ENCODE measurements at regions not wholly inside any gene's neighbourhood (a gene's known extent, or its start where the extent isn't known, plus 50 kb on each side); places are given as distances from the start of the nearest gene placed in this dataset.
A peak's percentile ranks its signal among the peaks of the same experiment; 100 is the strongest.

DNA sequence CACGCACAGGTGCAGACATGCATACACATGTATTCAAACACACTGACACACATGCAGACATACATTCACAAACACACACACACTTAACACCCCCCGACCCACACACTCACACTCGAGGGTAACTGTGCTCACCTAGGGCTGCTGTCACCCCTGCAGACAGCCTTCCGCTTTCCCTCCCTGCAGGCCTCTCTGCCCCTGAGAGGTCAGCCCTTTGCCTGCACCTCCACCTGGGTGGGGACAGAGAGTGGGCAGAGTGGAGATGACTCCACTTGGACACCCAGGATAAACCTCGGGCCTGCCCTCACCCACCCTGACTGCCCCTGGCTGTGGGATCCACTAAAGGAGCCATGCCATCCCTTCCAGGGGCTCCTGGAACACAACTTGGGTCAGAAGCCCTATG, 264.3 kb downstream of the PTPRU start:
- DNase-seq = no peak

DNA sequence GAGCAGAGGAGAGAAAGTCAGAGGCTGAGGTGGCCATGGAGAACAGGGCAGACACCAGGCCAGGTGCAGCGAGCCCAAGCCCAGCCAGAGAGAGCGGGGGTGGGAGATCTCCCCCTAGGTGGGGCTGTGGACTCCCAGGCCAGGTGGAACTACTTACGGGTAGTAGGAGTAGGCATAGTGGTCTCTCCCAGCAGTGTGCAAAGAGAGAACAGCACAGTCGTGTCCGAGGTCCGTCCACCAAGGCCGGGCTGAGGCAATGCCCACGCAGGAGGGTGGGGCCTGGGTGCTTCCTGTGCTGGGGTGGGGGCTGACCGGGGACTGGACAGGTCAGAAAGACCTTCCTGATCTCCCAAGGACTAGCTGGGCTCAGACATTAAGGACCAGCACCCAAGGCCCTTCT, 263.7 kb downstream of the PTPRU start:
- no peak for DNase-seq

DNA sequence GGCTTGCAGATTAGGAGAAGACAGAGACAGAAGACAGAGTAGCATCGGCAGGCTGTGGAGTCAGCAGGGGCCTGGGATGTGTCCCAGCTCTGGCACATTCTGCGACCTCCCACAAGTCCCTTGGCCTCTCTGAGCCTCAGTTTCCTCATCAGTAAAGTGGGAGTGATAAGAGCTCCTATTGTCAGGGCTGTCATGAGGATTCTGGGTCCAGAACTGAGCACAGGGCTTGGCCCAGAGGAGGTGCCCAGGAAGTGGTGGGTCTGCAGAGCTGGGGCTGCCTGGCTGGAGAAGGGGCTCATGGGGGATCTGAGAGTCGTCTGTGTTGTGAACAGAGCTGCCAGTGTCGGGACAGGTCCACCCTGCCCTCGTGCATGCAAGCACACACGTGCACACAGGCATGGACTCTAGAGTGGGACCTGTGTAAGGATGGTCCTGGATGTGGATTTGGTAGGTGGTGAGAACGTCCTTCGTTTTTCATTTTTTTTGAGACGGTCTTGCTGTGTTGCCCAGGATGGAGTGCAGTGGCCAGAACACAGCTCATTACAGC, 262.9 kb downstream of the PTPRU start:
- no peak for DNase-seq

DNA sequence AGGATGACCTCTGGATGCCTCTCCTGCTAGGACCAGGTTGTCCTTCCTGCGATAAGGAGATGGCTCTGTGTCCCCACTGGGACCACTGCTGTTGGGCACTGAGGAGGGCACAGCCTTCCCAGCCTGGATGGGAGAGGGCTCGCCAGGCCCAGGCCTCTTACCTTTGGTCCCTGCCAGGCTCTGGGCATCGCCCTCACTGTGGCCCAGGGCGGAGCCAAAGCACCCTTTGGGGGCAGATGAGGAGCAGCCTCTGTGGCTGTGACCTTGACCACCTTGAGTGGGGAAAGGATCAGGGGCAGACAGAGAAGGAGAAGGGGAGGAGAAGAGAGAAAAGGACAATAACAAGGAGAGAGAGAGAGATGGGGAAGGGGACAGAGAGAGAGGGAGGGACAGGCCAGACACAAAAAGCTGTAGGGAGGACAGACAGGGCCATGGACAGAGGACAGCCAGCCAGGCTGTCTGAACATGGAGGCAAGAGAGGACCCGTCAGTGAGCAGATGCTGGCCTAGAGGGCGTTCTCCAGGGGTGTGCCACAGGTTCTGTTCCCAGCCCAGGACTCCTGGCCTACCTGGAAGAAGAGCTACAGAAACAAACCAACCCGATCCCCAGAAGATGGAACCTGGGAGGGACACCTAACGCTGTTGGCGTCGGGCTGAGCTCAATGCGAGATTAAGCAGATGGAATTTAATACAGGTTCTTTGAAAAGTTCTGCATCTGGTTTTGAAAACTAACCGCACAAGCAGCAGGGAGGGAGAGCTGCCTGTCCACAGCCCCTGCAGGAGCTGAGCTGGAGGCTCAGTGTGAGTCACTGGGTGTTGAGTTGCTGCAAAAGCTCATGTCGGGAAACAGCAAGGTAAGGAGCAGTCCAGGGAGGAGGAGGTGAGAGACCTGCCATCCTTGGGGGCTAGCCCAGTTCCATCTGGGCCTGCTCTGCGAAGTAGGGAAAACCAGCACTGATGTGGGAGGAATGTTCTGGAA, 262.1 kb downstream of the PTPRU start:
- no peak for DNase-seq

DNA sequence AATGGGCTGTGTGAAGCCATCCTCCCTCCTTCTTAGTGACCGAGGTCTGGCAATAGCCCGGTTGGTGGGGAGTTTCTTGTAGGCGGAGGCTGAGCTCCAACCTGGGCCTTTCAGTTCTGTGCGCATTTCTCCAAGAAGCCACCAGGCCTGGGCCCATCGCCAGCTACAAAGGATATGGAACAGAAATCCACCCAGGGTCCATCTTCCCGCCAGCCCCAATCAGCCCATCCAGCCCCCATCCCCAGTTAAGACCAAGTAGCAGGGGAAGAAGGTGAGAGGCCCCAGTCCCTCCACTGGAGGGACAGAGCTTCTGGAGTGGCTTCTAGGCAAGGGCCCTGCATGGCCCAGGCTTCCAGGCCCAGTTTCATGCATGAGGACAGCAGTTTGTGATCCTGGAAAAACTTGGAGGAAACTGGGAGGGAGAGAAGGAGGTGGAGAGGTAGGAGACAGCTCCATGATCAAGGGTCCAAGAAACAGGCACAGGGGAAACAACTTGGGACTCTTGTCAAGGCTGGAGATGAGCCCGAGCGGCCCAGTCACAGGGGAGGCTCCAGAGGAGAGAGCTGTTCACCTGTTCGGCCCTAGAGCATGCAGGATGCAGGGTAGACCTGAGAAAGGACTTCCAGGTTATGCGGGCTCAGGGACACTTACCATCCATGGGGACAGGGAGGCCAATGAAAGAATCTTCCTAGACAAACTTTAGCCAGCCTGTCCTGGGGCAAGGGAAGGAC, 261.2 kb downstream of the PTPRU start:
- no peak for DNase-seq

DNA sequence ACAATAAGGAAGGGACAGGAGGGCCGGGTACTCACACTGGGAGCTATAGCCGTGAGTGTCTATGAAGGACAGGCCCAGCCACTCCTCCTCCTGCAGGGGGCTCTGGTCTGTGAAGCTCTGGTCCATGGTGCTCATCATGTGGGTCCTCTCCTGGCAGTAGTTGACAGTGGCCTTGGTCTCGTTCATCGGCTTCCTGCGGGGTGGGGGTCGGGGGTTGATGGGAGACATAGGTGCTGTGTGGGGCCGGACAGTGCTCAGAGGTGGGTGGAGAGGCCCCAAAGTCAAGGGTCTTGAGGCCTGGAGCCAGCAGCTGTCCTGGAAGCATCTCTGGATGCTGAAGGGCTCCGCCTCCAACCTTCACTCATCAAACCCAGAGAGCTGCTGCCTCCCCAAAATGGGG, 260.4 kb downstream of the PTPRU start:
- no peak for DNase-seq

DNA sequence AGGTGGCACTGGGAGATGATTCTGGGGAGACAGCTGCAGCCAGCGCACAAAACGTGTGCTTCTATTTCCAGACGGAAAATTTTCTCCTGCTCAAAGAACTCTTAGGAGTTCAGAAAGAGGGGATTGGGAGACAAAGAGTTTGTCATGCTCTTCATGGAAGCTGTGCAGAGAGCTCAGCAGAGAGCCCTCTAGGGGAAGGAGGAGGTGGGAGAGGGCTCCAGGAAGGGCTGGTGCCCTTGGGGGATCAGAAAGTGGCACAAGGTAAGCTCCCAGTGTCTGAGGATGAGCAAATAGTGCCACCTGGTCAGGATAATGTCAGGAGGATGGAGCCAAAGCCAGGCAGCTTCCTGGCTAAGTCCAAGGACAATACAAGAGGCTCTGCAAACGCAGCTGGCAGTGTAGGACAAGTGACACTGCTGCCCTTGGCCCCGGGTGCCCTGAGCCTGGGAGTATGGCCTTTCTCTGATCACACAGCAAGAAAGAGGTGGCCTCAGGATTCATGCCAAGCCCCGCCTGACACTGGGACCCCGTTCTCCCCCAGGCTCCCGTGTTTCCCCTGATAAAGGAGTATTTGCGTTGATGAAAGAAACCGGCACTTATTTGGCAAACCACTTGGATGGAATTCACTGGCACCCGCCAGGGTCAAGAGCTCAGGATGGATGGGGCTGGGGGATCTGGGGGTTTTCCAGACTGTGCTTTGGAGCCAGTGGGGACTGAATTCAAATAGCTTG, 254.0 kb downstream of the PTPRU start:
- peak in 1 of 2 experiments; percentile 33 for DNase-seq

DNA sequence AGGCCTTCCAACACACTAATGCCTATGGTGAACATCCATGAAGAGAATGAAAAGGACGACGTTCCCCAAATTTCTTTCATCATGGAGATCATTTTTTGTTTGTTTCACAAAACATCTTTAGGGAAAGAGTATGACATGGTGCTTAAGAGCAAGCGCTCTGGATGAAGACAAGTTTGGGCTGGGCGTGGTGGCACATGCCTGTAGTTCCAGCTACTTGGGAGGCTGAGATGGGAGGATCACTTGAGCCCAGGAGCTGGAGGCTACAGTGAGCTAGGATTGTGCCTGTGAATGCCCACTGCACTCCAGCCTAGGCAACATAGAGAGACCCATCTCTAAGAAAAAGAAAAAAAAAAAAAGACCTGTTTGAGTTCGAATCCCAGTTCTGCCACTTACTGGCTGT, 253.1 kb downstream of the PTPRU start:
- DNase-seq = no peak

DNA sequence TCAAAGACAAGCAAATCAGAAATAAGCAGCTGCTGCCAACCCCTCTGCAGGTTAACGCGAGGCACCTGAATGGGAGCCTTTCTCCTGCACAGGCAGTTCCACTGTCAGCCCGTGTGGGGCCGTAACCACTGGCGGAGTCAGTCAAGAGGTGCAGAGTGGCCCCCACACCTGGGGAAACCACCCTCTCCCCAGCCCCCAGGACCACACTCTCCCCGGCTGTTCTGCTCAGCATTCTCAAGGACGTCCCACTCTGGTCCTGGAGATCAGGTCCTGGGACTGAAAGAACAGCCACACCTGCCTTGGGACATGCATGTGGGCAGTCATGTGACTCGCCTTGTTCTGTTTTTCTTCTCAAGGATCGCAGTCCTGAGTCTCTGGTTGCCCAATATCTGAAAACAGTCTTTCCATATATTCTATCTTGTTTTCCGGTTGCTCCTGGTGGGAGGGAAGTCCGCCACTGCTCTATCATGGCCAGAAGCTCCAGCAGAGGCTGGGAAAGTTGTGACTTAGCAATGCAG, 252.5 kb downstream of the PTPRU start:
- DNase-seq = no peak

DNA sequence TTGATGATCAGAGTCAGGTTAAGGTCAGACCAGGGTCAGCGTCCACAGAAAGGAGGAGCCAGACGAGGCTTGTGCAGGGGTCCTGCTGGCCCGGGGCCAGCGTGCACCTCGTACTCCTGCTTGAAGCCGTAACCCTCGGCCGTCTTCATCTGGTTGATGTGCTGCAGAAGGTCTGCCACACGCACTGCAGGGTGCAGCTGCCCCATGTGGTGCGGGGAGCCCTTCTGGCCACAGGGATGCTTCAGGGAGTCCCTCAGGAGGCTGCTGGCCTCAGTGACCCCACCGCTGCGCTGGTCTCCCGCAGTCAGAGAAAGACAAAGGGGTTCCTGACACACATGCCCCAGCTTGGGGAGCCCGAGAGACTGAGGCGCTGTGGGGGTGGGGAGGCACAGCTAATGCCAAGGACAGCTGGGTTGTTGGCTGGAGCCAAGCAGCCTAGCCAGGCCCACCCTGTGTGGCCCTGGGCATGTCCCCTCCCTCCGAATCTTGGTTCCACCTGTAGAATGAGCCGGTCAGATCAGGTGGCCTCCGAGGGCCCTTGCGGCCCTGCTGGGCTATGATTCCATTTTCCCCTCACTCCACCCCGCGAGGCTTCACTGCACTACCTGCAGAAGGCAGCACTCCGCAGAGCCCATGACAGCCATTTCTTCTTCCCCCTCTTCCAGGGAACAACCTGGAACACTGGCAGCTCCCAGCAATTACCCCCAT, 251.9 kb downstream of the PTPRU start:
- DNase-seq = no peak

DNA sequence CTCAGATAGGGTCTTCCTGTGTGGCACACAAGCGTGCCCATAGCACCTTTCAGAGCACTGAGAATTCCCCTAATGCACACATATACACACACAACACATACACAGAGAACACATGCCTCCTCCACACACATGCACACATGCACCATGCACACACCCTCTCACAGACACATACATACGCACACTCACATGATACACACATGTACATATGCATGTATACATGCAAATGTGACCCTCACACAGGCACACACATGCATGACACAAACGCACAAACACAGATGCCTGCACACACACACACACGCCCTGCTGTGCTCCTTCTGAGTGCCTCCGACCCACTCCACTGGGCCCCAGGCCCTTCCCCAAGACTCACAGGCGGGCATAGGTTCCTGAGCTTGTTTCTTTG, 251.0 kb downstream of the PTPRU start:
- DNase-seq = no peak

DNA sequence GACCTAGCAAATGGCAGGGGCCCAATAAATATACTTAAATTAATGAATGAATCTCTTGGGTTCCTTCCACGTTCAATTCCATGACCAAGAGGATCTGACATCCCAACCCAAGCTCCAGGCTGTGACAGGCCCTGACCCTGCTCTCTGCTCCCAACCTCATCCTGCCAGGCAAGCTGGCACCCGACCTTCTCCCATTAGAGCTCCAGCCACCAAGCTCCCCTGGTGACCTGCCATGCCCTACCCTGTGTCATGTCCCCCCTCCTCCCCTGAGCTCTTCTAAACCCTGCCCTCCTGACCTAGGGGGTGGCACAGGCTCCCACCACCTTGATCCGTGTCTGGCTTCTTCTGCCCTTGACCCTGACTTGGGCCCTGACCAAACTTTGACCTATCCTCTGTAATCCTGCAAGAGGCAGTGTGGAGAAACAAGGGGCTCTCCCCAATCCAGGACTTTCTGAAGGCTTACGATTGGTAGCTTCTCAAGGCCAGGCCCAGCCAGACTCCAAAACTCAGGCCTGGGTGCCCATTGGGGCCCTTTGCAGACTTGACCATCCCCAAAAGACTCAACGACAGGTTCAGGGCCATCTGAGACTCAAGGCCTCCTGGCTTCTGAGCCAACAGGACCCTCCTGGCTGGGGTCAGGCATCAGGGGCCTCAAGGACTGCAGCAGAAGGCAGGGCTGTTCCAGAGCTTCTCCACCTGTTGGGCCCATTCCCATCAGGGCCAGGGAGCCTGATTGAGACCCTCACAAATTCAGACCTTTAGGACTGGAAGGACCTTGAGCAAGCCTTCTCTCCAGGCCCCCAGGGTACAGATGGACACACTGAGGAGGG, 249.0 kb downstream of the PTPRU start:
- DNase-seq = no peak

DNA sequence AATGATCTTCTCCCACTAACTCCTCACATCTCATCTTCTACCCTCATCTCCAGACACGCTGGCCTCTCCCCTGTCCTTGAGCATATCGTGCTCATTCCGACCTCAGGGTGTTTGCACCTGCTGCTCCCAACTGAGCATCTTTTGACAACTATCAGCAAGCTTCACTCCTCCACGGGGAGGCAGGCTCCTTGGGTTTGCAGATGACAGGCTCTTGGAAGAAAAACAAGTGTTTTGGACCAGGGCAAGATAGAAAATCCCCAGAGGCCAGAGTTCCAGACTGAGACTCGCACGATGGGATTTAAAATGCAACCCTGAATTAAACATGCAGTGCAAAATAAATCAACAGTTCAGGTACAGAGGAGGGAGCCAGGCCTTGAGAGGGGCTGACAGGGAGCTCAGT, 246.7 kb downstream of the PTPRU start:
- no peak for DNase-seq

DNA sequence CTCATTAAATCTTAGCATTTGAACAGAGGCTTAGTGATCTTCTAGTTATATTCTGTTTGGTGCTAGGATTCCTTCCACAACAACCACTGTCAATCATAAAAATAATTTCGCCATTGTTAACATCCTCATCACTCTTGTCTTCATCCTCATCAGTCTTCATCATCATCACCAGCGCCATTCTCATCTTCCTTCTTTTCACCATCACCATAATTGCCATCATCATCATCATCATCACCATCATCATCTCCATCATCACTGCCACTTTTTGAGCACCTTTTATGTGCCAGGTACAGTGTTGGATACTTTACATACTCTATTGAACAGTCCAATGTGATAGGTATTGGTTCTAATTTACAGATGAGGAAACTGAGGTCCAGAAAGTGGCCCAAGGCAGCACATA, 245.7 kb downstream of the PTPRU start:
- no peak for DNase-seq

DNA sequence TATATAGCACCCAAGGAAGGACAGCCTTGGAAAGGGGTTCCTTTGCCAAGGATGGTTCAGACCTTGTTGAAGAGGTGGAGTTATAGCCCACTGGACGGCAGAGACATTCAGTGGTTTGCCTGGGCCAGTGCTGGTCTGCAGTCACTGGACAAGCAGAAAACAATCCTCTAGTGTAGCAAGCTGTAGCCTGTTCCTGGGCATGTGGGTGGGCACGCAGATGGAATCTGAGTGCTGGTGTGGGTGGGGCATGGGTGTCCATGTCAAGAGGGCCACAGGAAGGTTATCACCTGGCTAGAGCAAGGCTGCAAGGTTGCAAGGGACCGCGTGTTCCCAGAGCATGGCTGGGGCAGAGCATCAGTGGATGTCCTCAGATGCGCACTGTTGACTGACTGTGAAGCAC, 244.7 kb downstream of the PTPRU start:
- DNase-seq = no peak

DNA sequence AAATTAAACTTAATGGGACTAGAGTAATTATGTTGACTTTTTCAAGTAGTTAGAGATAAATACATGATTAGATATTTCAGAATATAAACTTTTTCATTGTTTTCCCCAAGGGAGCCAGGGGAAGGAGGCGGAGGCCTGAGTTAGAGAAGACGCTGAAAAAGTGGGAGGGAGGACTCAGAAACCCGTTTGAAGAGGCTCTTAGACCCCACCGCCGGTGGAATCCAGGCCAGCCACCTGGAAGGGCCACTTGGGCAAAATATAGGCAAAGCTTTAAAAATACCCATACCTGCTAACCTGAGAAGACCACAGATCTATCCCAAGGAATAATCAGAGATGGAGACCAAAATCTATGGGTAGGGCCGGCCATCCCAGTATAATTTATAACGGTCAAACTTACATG, 242.6 kb downstream of the PTPRU start:
- DNase-seq = no peak

DNA sequence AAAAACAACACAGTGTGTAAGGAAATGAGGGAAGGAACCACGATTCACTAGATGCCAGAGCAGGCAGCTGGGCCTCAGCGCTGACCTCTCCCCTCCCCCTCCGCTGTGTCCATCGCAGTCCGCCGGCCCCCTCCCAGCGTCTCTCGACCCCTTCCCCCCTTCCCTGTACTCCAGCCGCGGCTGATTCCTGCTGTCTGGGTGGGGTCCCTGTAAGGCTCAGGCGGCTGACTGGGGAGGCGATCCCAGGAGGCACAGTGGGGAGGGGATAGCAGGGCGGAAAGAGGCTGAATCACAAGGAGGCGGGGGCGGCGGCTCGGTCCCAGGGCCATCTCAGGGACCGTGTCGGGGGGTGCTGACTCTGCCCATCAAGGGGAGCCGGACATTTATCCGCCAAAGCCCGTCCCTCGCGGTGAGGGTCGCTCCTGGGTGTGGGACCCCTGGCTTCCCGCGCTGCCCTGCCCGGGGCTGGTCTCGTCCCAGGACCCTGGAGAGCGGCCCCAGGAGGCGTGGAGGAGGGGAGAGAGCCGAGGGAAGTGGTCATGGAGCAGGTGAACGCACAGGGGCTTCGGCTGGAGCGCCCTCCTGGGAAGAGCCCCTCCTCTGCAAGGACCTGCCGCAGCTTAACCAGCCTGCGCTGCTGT, 241.9 kb downstream of the PTPRU start:
- no peak for DNase-seq

DNA sequence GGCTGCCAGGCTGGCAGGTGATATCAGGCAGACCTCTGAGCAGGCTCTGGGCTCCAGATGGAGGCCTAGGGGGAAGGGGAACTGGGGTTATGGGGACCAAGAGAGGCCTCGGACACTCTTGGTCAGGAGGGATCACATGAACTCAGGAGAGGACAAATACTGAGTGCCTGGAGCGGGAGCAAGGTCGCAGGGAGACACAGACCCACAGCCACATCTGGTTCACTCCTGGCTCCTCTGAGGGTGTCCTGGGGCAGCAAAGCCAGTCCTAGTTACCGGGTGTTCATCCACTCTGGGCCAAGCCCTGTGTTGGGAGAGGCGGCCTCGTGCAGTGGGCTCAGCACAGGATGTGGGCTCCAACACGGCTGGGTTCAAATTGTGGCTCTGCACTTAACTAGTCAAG, 239.0 kb downstream of the PTPRU start:
- no peak for DNase-seq

DNA sequence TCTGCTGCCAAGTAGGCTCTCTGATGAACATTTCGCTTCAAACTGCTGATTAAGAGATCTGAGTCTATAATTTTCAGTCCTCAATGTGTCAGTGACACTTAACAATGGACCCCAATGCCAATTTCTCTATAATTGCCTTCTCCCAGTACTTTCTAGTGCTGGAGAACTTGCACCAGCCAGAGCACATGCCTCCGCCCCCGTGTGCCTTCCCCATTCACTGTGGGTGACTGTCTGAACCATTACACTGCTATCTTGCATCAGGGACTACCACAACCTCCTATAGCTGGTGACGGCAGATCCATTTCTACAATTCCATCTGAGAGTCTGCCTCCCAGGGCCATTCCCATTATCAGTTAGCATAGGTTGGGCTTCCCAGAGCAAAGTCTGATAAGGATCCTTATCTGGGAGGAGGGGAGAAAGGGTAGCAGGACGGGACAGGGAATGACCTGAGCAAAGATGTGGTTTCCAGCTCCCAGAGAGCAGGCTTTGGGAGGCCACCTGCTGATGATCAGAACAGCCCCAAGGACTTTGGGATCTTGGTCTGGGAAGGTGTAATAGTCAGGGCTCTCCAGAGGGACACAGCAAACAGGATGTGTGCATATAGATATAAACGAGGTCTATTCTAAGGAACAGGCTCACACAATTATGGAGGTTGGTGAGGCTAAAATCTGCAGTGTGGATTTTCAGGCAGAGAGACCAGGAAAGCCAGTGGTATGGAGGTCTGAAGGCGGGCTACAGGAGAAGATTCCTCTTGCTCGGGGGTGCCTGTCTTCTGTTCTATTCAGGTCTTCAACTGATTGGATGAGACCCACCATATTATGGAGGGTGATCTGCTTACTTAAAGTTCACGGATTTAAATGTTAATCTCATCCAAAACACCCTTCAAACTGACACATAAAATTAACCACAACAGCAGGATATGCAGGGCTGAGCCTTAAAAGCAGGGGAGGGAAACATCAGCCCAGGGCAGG, 238.2 kb downstream of the PTPRU start:
- no peak for DNase-seq
